K562 (cell line): ENCODE measurements at regions not wholly inside any gene's neighbourhood (a gene's known extent, or its start where the extent isn't known, plus 50 kb on each side); places are given as distances from the start of the nearest gene placed in this dataset.

Experiments used
- ATAC-seq: fragments of 200-7000 bp; cut with Tn5 transposase; 3 replicates; pipeline ENCODE4 v1.9.1; 2020; ENCODE audit warnings: moderate library complexity
- BruUV-seq: library from RNA; stranded (reverse); fragments of 400-500 nt; replicated peaks from 2 replicates; lab custom pipeline; 2021; lab: Mats Ljungman, UMichigan
- CTCF ChIA-PET: fragments of 300-600 bp; formaldehyde crosslinking; extraction: SDS; loops from one replicate; lab custom pipeline; 2021; ENCODE audit warnings: low intra/inter-chr PET ratio; lab: Yijun Ruan, JAX
- POLR2A ChIA-PET: fragments of 300-600, 350-650 bp; sonication (Branson Sonifier 250); formaldehyde crosslinking; extraction: SDS; loops from one replicate; lab custom pipeline; 2021; ENCODE audit warnings: antibody characterized with exemption, inconsistent platforms; lab: Yijun Ruan, JAX
- DNase-seq, 4 experiments: peaks; one replicate each; pipeline versions ENCODE4 v3.0.0 to v3.0.0-alpha.2; 2011 to 2018; ENCODE audit warnings: low spot score in 3 of 4, mixed read lengths in 3 of 4; ENCODE audit errors: extremely low read depth in 1 of 4
- FAIRE-seq: peaks from 2 replicates; lab custom pipeline; 2011; peaks lifted over from hg19 to GRCh38; lab: Jason Lieb, UNC
- H2AFZ ChIP-seq: 2 replicates; pipeline ENCODE4 v1.6.0; 2011; ENCODE audit warnings: low read depth, low read length, control low read depth, inconsistent platforms
- H3K27ac ChIP-seq: fragments of 200-600 bp; 3 replicates; pipeline ENCODE4 v1.8.0; 2011; ENCODE audit warnings: low read depth, mild to moderate bottlenecking, control low read depth, inconsistent platforms, low read length, moderate library complexity, mixed read lengths; ENCODE audit errors: extremely low read depth
- H3K27me3 ChIP-seq, 2 experiments: fragments of 300-600 bp in 1 of 2; 2 replicates in 1 of 2; 3 replicates in 1 of 2; pipeline versions ENCODE4 v1.6.0 to v1.8.0; 2011; ENCODE audit warnings: inconsistent platforms in 2 of 2, low read length in 2 of 2, mild to moderate bottlenecking in 1 of 2, mixed read lengths in 1 of 2, moderate library complexity in 1 of 2; ENCODE audit not compliant: control insufficient read depth in 2 of 2, insufficient read depth in 2 of 2
- H3K36me3 ChIP-seq: fragments of 300-600 bp; 3 replicates; pipeline ENCODE4 v1.8.0; 2011; ENCODE audit warnings: mild to moderate bottlenecking, low read length, inconsistent platforms; ENCODE audit not compliant: control insufficient read depth, insufficient read depth
- H3K4me1 ChIP-seq, 2 experiments: fragments of 200-600 bp in 1 of 2; replicated peaks in 1 of 2; 2 replicates in 1 of 2; 3 replicates in 1 of 2; pipeline versions ENCODE4 v1.5.1 to v1.8.0; 2011; ENCODE audit warnings: inconsistent platforms in 2 of 2, low read length in 2 of 2, mild to moderate bottlenecking in 1 of 2, mixed read lengths in 1 of 2, moderate library complexity in 1 of 2; ENCODE audit not compliant: control insufficient read depth in 2 of 2, insufficient read depth in 2 of 2
- H3K4me2 ChIP-seq: 2 replicates; pipeline ENCODE4 v1.6.1; 2011; ENCODE audit warnings: low read length, control low read depth, inconsistent platforms, mixed read lengths; ENCODE audit not compliant: insufficient read depth
- H3K4me3 ChIP-seq: fragments of 200-600 bp; sonication (generic), shearing (Covaris generic); 2 replicates; pipeline ENCODE4 v1.5.1; 2016; ENCODE audit warnings: control low read depth, inconsistent platforms
- H3K79me2 ChIP-seq: fragments of 200-600 bp; 3 replicates; pipeline ENCODE4 v1.8.0; 2011; ENCODE audit warnings: low read length, inconsistent platforms; ENCODE audit not compliant: control insufficient read depth, insufficient read depth
- H3K9ac ChIP-seq, 2 experiments: 2 replicates each; pipeline versions ENCODE4 v1.6.0 to v1.6.1; 2011; ENCODE audit warnings: low read depth in 2 of 2, low read length in 2 of 2, control low read depth in 1 of 2, inconsistent platforms in 1 of 2, mild to moderate bottlenecking in 1 of 2, mixed read lengths in 1 of 2; ENCODE audit not compliant: insufficient read depth in 1 of 2
- H3K9me1 ChIP-seq: one replicate; pipeline ENCODE4 v1.6.0; 2011; ENCODE audit warnings: inconsistent platforms, mild to moderate bottlenecking, low read length, moderate library complexity; ENCODE audit not compliant: control insufficient read depth, insufficient read depth
- H3K9me3 ChIP-seq: replicated peaks from 2 replicates; pipeline ENCODE4 v1.5.1; 2011; ENCODE audit warnings: low read depth, low read length, inconsistent platforms; ENCODE audit not compliant: control insufficient read depth, insufficient read depth
- H4K20me1 ChIP-seq: replicated peaks from 2 replicates; pipeline ENCODE4 v1.6.1; 2011; ENCODE audit warnings: low read length, inconsistent platforms, mixed read lengths; ENCODE audit not compliant: control insufficient read depth, insufficient read depth
- EGR1 ChIP-seq: fragments of 450-650 bp; conservative IDR thresholded peaks from 2 replicates; pipeline ENCODE4 v1.6.1; 2017; ENCODE audit warnings: mild to moderate bottlenecking
- NUFIP1 ChIP-seq: fragments of 450-650 bp; IDR thresholded peaks from 2 replicates; pipeline ENCODE4 v1.6.1; 2018; ENCODE audit not compliant: partially characterized antibody
- RFX7 ChIP-seq: fragments of 250-450 bp; sonication (Bioruptor Pico); IDR thresholded peaks from 2 replicates; pipeline ENCODE4 v1.5.1; 2021; ENCODE audit warnings: mild to moderate bottlenecking
- ZBED1 ChIP-seq: IDR thresholded peaks from 2 replicates; pipeline ENCODE4 v1.6.1; 2014
- in situ Hi-C: fragments of 300-500 bp; cut with MboI; formaldehyde crosslinking; loops from 4 replicates; pipeline ENCODE4 v1.15.0; 2018; ENCODE audit warnings: inconsistent platforms, mixed read lengths
- intact Hi-C: fragments of 100-400 bp; cut with micrococcal nuclease; formaldehyde crosslinking; loops from 2 replicates; pipeline ENCODE4 v1.14.2; 2022
- TF ChIP-seq, protein P1 (sequence below): IDR thresholded peaks from 3 replicates; pipeline ENCODE4 v1.6.1; 2011; ENCODE audit warnings: borderline replicate concordance, mild to moderate bottlenecking, moderate library complexity; ENCODE audit not compliant: insufficient read length; ENCODE audit errors: extremely low read depth
- TF ChIP-seq, protein P2 (sequence below): fragments of 450-650 bp; IDR thresholded peaks from 2 replicates; pipeline ENCODE4 v1.6.1; 2016; ENCODE audit warnings: borderline replicate concordance
- TF ChIP-seq, protein P3 (sequence below): sonication (generic); formaldehyde crosslinking; IDR thresholded peaks from 2 replicates; pipeline ENCODE4 v1.8.1; 2023; ENCODE audit warnings: mild to moderate bottlenecking, missing genetic modification reagents

DNA sequence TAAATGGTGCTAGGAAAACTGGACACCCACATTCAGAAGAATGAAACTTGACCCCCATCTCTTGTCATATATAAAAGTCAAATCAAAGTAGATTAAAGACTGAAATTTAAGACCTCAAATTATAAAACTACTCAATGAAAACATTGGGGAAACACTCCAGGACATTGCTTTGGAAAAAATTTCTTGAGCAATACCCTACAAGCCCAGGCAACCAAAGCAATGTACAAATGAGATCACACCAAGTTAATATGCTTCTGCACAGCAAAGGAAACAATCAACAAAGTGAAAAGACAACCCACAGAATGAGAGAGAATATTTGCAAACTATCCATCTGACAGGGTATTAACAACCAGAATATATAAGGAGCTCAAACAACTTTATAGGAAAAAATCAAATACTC lies 407.9 kb upstream of the BTBD3 start:
- H3K9ac ChIP-seq, result no peak overlapping the region
- in situ Hi-C loops, result no loop called here
- H3K27ac ChIP-seq, result no peak overlapping the region
- CTCF ChIA-PET, result no interaction called here
- H3K9me1 ChIP-seq, result no peaks in the 10 kb centered on the region
- no peak overlapping the region for H3K4me2 ChIP-seq
- H3K4me3 ChIP-seq, result no peak overlapping the region
- no peaks in the 10 kb centered on the region for H3K9me3 ChIP-seq
- H3K36me3 ChIP-seq, result no peaks in the 10 kb centered on the region
- FAIRE-seq, result no peak
- no TSS peak for BruUV-seq
- no peaks in the 10 kb centered on the region for H4K20me1 ChIP-seq
- POLR2A ChIA-PET, result no interaction called here
- no peak for DNase-seq
- no peaks in the 10 kb centered on the region for H3K79me2 ChIP-seq
- H2AFZ ChIP-seq, result no peak overlapping the region
- intact Hi-C loops, result no loop called here
- ATAC-seq, result no peak
- no peaks in the 10 kb centered on the region for H3K27me3 ChIP-seq
- no peaks in the 10 kb centered on the region for H3K4me1 ChIP-seq
- TF ChIP-seq, protein P1, sequence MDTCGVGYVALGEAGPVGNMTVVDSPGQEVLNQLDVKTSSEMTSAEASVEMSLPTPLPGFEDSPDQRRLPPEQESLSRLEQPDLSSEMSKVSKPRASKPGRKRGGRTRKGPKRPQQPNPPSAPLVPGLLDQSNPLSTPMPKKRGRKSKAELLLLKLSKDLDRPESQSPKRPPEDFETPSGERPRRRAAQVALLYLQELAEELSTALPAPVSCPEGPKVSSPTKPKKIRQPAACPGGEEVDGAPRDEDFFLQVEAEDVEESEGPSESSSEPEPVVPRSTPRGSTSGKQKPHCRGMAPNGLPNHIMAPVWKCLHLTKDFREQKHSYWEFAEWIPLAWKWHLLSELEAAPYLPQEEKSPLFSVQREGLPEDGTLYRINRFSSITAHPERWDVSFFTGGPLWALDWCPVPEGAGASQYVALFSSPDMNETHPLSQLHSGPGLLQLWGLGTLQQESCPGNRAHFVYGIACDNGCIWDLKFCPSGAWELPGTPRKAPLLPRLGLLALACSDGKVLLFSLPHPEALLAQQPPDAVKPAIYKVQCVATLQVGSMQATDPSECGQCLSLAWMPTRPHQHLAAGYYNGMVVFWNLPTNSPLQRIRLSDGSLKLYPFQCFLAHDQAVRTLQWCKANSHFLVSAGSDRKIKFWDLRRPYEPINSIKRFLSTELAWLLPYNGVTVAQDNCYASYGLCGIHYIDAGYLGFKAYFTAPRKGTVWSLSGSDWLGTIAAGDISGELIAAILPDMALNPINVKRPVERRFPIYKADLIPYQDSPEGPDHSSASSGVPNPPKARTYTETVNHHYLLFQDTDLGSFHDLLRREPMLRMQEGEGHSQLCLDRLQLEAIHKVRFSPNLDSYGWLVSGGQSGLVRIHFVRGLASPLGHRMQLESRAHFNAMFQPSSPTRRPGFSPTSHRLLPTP, result no peak
- TF ChIP-seq, protein P2, sequence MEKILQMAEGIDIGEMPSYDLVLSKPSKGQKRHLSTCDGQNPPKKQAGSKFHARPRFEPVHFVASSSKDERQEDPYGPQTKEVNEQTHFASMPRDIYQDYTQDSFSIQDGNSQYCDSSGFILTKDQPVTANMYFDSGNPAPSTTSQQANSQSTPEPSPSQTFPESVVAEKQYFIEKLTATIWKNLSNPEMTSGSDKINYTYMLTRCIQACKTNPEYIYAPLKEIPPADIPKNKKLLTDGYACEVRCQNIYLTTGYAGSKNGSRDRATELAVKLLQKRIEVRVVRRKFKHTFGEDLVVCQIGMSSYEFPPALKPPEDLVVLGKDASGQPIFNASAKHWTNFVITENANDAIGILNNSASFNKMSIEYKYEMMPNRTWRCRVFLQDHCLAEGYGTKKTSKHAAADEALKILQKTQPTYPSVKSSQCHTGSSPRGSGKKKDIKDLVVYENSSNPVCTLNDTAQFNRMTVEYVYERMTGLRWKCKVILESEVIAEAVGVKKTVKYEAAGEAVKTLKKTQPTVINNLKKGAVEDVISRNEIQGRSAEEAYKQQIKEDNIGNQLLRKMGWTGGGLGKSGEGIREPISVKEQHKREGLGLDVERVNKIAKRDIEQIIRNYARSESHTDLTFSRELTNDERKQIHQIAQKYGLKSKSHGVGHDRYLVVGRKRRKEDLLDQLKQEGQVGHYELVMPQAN, result no peak
- no peak for TF ChIP-seq EGR1
- TF ChIP-seq ZBED1, result no peak
- no peak for TF ChIP-seq NUFIP1
- TF ChIP-seq, protein P3, sequence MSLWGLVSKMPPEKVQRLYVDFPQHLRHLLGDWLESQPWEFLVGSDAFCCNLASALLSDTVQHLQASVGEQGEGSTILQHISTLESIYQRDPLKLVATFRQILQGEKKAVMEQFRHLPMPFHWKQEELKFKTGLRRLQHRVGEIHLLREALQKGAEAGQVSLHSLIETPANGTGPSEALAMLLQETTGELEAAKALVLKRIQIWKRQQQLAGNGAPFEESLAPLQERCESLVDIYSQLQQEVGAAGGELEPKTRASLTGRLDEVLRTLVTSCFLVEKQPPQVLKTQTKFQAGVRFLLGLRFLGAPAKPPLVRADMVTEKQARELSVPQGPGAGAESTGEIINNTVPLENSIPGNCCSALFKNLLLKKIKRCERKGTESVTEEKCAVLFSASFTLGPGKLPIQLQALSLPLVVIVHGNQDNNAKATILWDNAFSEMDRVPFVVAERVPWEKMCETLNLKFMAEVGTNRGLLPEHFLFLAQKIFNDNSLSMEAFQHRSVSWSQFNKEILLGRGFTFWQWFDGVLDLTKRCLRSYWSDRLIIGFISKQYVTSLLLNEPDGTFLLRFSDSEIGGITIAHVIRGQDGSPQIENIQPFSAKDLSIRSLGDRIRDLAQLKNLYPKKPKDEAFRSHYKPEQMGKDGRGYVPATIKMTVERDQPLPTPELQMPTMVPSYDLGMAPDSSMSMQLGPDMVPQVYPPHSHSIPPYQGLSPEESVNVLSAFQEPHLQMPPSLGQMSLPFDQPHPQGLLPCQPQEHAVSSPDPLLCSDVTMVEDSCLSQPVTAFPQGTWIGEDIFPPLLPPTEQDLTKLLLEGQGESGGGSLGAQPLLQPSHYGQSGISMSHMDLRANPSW (CRISPR knock-in tag), result no peak
- TF ChIP-seq RFX7 (CRISPR knock-in tag), result no peak
